HG03045 (cell line): ENCODE measurements at regions not wholly inside any gene's neighbourhood (a gene's known extent, or its start where the extent isn't known, plus 50 kb on each side); places are given as distances from the start of the nearest gene placed in this dataset.

ENCODE experiments used
- ATAC-seq: cut with Tn5 transposase; IDR thresholded peaks from one replicate; pipeline ENCODE4 v1.9.1; 2021; ENCODE audit warnings: mild to moderate bottlenecking, moderate library complexity; ENCODE audit not compliant: unreplicated experiment

GRCh38 chr18:76647322-76647721 is 152.3 kb upstream of the ZNF516 start:
- ATAC-seq: no peak

- no peak for ATAC-seq
These were observed 149.5 kb upstream of the ZNF516 start for GRCh38 chr18:76644580-76644979.

- ATAC-seq: no peak
These were observed 149.0 kb upstream of the ZNF516 start for GRCh38 chr18:76643996-76644395.

GRCh38 chr18:76643199-76643598 is 148.2 kb upstream of the ZNF516 start:
- no peak for ATAC-seq

GRCh38 chr18:76640438-76640837 is 145.4 kb upstream of the ZNF516 start:
- ATAC-seq: no peak

GRCh38 chr18:76634564-76634963 is 139.5 kb upstream of the ZNF516 start:
- no peak for ATAC-seq

- no peak for ATAC-seq
These were observed 138.7 kb upstream of the ZNF516 start for GRCh38 chr18:76633588-76634269.

GRCh38 chr18:76627444-76627843 is 132.4 kb upstream of the ZNF516 start:
- ATAC-seq: no peak

- no peak for ATAC-seq
These were observed 131.9 kb upstream of the ZNF516 start for GRCh38 chr18:76626991-76627390.

GRCh38 chr18:76622651-76623050 is 127.6 kb upstream of the ZNF516 start:
- no peak for ATAC-seq

GRCh38 chr18:76621782-76622495 is 126.9 kb upstream of the ZNF516 start:
- ATAC-seq: no peak

GRCh38 chr18:76621226-76621625 is 126.2 kb upstream of the ZNF516 start:
- no peak for ATAC-seq

- no peak for ATAC-seq
These were observed 125.5 kb upstream of the ZNF516 start for GRCh38 chr18:76620321-76621170.

GRCh38 chr18:76619621-76620315 is 124.7 kb upstream of the ZNF516 start:
- no peak for ATAC-seq

GRCh38 chr18:76619261-76619620 is 124.2 kb upstream of the ZNF516 start:
- no peak for ATAC-seq

GRCh38 chr18:76618721-76619120 is 123.7 kb upstream of the ZNF516 start:
- no peak for ATAC-seq

GRCh38 chr18:76616373-76616772 is 121.3 kb upstream of the ZNF516 start:
- no peak for ATAC-seq

GRCh38 chr18:76615065-76615733 is 120.2 kb upstream of the ZNF516 start:
- no peak for ATAC-seq

GRCh38 chr18:76613755-76614120 is 118.7 kb upstream of the ZNF516 start:
- no peak for ATAC-seq

- ATAC-seq: no peak
These were observed 118.2 kb upstream of the ZNF516 start for GRCh38 chr18:76613053-76613754.
